ENCODE measurements at regions not wholly inside any gene's neighbourhood (a gene's known extent, or its start where the extent isn't known, plus 50 kb on each side); places are given as distances from the start of the nearest gene placed in this dataset.

DNA sequence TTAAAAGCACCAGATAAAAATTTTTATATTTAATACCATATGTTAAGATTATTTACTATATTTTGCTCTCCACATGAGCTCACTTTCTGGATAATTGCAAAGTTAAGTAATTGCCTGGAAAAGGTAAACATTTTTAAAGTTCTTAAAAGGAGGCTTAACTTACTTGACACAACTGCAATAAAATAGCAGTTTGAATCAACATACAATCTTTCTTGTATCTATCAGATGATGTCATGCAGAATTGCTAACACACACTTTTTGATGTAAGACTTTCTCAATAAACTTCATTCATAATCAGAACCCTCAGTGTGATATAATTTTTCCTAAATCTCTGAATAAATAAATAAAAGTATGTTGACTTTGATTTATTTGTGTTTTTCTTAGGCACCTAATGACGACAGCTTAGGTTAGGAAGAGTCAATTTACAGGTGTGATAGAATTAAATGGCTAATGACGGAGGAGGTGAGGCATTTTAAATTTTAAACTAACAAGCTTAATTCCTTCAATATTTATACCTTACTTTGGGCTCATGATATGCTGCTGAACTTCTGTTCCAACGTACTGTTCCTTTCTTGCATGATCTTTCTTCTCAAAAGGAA, 99.5 kb downstream of the LYPLAL1 start:
- POLR2A ChIA-PET: no interaction called here

DNA sequence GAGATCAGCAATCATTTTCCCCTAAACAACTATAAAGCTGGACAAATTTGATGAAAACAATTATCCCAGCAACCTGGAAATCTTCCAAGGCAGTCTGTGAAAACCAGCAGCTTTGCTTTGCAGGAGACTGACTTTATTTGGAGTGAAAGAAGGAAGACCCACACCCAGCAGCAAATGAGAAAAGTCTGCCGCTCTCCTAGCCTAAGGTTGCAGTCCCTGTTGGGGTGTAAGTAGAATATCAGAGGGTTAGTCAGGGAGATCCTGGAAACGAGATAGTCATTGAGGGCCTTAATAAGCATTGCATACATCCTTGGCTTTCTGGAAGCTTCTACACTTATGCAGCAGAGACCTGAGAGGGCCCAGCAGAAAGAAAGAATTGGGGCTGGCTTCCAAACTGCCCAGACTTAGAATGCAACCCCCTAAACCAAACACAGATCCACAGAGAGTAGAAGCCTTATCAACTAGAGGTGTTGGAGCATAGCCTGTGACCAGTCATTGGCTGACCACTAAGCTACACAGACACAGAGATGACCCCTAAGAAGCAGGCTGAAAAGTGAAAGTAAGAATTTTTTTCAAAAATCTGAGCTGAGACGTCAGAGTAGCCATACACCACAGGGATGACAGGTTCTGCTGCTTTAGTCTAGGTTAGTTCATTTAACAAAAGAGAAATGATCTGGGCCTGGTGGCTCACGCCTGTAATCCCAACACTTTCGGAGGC, 98.3 kb downstream of the LYPLAL1 start:
- Mint-ChIP-seq H3K27ac (no peak overlapping the region), H3K27me3 (no peaks in the 10 kb centered on the region), H3K36me3 (peaks cover 2 to 13% (median 5%) of the 10 kb centered on the region in 3 donors), H3K4me3 (no peak overlapping the region), H3K9me3 (no peaks in the 10 kb centered on the region), H3K4me1 (no peaks in the 10 kb centered on the region)
- ATAC-seq: no peak
- DNase-seq: no peak
- POLR2A ChIA-PET: no interaction called here

More for the DNA sequence above, 99.5 kb downstream of the LYPLAL1 start:
- no peaks in the 10 kb centered on the region for H3K9me3 Mint-ChIP-seq
- H3K27me3 Mint-ChIP-seq: no peaks in the 10 kb centered on the region
- H3K27ac Mint-ChIP-seq: no peak overlapping the region
- no peaks in the 10 kb centered on the region for H3K4me1 Mint-ChIP-seq
- peaks cover 2 to 14% (median 5%) of the 10 kb centered on the region in 3 donors for H3K36me3 Mint-ChIP-seq
- DNase-seq: no peak
- no peak for ATAC-seq
- no peak overlapping the region for H3K4me3 Mint-ChIP-seq

GRCh38 chr1:219269171-219269570, 95.5 kb downstream of the LYPLAL1 start:
- H3K27me3 Mint-ChIP-seq: no peaks in the 10 kb centered on the region
- H3K4me3 Mint-ChIP-seq: no peak overlapping the region
- H3K36me3 Mint-ChIP-seq: peaks cover 0 to 18% (median 2%) of the 10 kb centered on the region in 3 donors
- ATAC-seq (no peak), DNase-seq (no peak)
- no peaks in the 10 kb centered on the region for H3K9me3 Mint-ChIP-seq
- H3K27ac Mint-ChIP-seq: no peak overlapping the region
- H3K4me1 Mint-ChIP-seq: no peaks in the 10 kb centered on the region
- POLR2A ChIA-PET: no interaction called here

- no peak for ATAC-seq
- no peak for DNase-seq
- Mint-ChIP-seq H3K27me3 (no peaks in the 10 kb centered on the region), H3K4me3 (no peak overlapping the region), H3K27ac (no peak overlapping the region), H3K4me1 (no peaks in the 10 kb centered on the region), H3K36me3 (peaks cover 5 to 17% (median 11%) of the 10 kb centered on the region in 3 donors), H3K9me3 (peaks cover 0 to 19% (median 12%) of the 10 kb centered on the region in 9 donors)
- POLR2A ChIA-PET: no interaction called here
These were observed 92.8 kb downstream of the LYPLAL1 start for GRCh38 chr1:219266524-219266923.

- Mint-ChIP-seq H3K27me3 (no peaks in the 10 kb centered on the region), H3K36me3 (peaks cover 5 to 21% (median 20%) of the 10 kb centered on the region in 3 donors), H3K4me1 (no peaks in the 10 kb centered on the region), H3K4me3 (no peak overlapping the region), H3K27ac (no peak overlapping the region), H3K9me3 (peaks cover 0 to 28% (median 19%) of the 10 kb centered on the region in 9 donors)
- DNase-seq (no peak), ATAC-seq (no peak)
- POLR2A ChIA-PET: no interaction called here
These were observed 91.4 kb downstream of the LYPLAL1 start for GRCh38 chr1:219265026-219265515.

DNA sequence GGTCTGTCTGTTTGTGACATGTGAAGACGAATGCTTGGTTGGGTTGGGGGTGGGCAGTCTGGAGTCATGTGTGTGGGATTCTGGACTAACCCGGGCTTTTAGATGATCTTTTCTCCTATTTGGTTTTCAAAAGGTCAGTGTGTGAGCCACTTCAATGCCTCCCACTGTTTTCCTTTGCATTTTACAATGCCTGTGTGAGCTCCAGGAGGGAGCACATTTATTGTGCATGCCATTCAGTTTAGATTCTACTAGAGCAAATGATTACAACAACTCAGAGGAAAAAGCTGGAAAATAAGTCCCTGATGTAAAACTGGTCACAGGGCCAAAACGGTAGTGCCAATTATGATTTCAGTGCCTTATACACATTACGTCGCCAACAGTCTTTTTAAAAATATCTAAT, 90.9 kb downstream of the LYPLAL1 start:
- H3K9me3 Mint-ChIP-seq: peaks cover 0 to 31% (median 19%) of the 10 kb centered on the region in 9 donors
- no peak for DNase-seq
- POLR2A ChIA-PET: no interaction called here

More for the DNA sequence above, 90.9 kb downstream of the LYPLAL1 start:
- H3K4me1 Mint-ChIP-seq: no peaks in the 10 kb centered on the region
- no peak for ATAC-seq
- H3K36me3 Mint-ChIP-seq: peaks cover 5 to 23% (median 21%) of the 10 kb centered on the region in 3 donors
- H3K4me3 Mint-ChIP-seq: no peak overlapping the region
- H3K27ac Mint-ChIP-seq: no peak overlapping the region
- H3K27me3 Mint-ChIP-seq: no peaks in the 10 kb centered on the region
